Activated CD4-positive, alpha-beta T cell treated with anti-CD3 and anti-CD28 coated beads for 36 hours (primary cell): ENCODE measurements at regions not wholly inside any gene's neighbourhood (a gene's known extent, or its start where the extent isn't known, plus 50 kb on each side); places are given as distances from the start of the nearest gene placed in this dataset.

Experiments
- ATAC-seq: fragments of 200-7000 bp; cut with Tn5 transposase; one replicate; pipeline ENCODE4 v1.10.0; 2021; ENCODE audit warnings: mild to moderate bottlenecking, moderate library complexity
- CTCF ChIA-PET: fragments of 350-600 bp; sonication (Branson Sonifier 250); formaldehyde crosslinking; loops from one replicate; lab custom pipeline; 2021; ENCODE audit warnings: antibody characterized with exemption; lab: Charles Lee
- POLR2A ChIA-PET: fragments of 350-600 bp; sonication (Branson Sonifier 250); formaldehyde crosslinking; loops from one replicate; lab custom pipeline; 2021; ENCODE audit warnings: antibody characterized with exemption, inconsistent platforms; lab: Charles Lee
- DNase-seq: peaks from one replicate; pipeline ENCODE4 v3.0.0-alpha.2; 2020
- H3K27ac Mint-ChIP-seq: one replicate; pipeline ENCODE4 v1.8.0; 2021; ENCODE audit warnings: mixed read lengths
- H3K27me3 Mint-ChIP-seq: one replicate; pipeline ENCODE4 v1.8.0; 2021; ENCODE audit warnings: mixed read lengths
- H3K36me3 Mint-ChIP-seq: one replicate; pipeline ENCODE4 v1.8.0; 2021; ENCODE audit warnings: low read depth, mixed read lengths
- H3K4me1 Mint-ChIP-seq: one replicate; pipeline ENCODE4 v1.8.0; 2021; ENCODE audit warnings: mixed read lengths
- H3K4me3 Mint-ChIP-seq: one replicate; pipeline ENCODE4 v1.8.0; 2021; ENCODE audit warnings: mild to moderate bottlenecking, moderate library complexity, mixed read lengths
- H3K9me3 Mint-ChIP-seq: one replicate; pipeline ENCODE4 v1.8.0; 2021; ENCODE audit warnings: low read depth, mixed read lengths
- intact Hi-C, 2 experiments: fragments of 100-400 bp; cut with DNase I in 1 of 2; cut with micrococcal nuclease in 1 of 2; formaldehyde crosslinking; loops; one replicate each; pipeline versions ENCODE4 v1.14.2 to v1.15.1; 2022 to 2024; cut with DNase I, micrococcal nuclease

DNA sequence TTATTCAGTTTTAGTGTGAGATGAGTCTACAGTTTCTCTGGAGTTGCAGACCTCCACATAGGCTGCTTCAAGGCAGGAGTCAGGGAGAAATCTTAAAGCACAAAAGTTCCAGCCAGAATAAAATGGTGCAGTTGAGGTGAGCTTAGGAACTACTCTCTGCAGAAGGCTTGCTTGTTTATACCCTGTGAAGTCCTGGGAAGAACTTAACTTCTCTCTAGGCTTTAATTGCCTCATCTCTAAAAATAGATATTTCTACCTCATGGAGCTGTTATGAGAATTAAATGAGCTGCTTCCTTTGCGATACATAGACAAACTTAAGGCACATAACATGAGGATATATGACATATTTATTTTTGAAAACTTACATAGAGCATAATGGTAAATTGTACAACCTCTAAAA, 286.2 kb downstream of the GPATCH2 start:
- DNase-seq (no peak), ATAC-seq (no peak)
- H3K9me3 Mint-ChIP-seq: peaks cover 7% of the 10 kb centered on the region
- no peak overlapping the region for H3K4me3 Mint-ChIP-seq
- CTCF ChIA-PET: no interaction called here
- POLR2A ChIA-PET: no interaction called here
- H3K27me3 Mint-ChIP-seq: no peaks in the 10 kb centered on the region
- intact Hi-C loops: no loop called here
- H3K27ac Mint-ChIP-seq: no peak overlapping the region
- H3K36me3 Mint-ChIP-seq: no peaks in the 10 kb centered on the region
- no peaks in the 10 kb centered on the region for H3K4me1 Mint-ChIP-seq

DNA sequence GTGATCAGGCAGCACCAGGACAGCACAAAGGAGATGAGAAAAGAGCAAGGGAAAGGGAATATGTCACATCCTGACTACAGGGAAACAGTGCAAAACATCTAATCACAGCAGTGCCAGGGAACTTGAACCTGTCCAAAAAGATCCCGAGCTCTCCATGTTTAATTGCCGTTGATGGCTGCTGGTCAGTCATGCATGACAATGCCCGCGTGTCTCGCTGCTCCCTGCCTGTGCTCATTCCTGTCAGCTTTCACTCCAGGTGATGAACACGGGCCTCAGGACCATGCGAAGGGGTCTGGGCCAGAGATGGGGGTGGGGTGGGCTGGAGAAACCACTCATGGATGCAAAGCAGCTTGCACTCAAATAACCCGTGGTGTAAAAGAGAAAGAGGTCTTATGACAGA, 287.0 kb downstream of the GPATCH2 start:
- H3K36me3 Mint-ChIP-seq: no peaks in the 10 kb centered on the region
- ChIA-PET POLR2A (no interaction called here), CTCF (no interaction called here)
- H3K4me1 Mint-ChIP-seq: no peaks in the 10 kb centered on the region
- intact Hi-C loops: no loop called here
- DNase-seq (no peak), ATAC-seq (no peak)
- no peaks in the 10 kb centered on the region for H3K27me3 Mint-ChIP-seq
- no peak overlapping the region for H3K27ac Mint-ChIP-seq
- no peak overlapping the region for H3K4me3 Mint-ChIP-seq
- peaks cover 7% of the 10 kb centered on the region for H3K9me3 Mint-ChIP-seq

DNA sequence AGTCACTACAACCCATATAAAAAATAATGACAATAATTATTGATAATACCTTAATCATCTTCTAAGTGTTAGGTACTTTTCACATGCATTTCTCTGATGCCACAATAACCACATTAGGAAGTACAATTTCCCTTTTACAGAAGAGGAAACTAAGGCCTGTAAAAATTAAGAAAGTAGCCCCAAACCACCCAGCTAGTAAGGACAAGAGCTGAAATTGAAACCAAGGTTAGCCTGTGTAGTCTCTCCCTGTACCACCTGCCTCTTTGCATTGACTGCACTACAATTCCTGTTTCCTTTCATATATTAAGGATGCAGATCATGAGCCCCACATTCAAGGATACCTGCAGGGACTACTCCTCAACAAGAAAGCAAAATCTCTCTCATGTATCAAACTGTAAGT, 288.8 kb downstream of the GPATCH2 start:
- DNase-seq (no peak), ATAC-seq (no peak)
- CTCF ChIA-PET: no interaction called here
- Mint-ChIP-seq H3K4me3 (no peak overlapping the region), H3K9me3 (peaks cover 4% of the 10 kb centered on the region), H3K27me3 (no peaks in the 10 kb centered on the region), H3K4me1 (no peaks in the 10 kb centered on the region), H3K36me3 (no peaks in the 10 kb centered on the region), H3K27ac (no peak overlapping the region)
- POLR2A ChIA-PET: no interaction called here
- intact Hi-C loops: no loop called here

DNA sequence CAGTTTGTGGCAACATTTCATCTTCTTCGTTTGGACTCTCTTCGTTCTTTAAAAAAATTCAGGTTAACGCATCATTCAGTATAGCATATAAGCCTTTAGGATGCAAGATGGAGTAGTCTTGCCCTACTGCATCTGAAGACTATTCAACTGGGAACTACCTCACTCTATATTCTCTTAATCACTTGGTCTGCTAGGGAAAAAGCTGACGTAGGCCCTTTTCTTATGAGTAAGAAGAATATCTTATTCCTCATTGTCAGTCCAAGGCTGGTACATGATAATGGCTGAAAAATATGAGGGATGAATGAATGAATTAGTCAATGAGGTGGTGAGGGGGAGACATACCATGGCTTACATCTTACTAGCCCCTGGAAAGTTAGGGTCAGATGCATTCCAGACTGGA, 294.2 kb downstream of the GPATCH2 start:
- POLR2A ChIA-PET: no interaction called here
- CTCF ChIA-PET: no interaction called here
- Mint-ChIP-seq H3K27ac (no peak overlapping the region), H3K4me1 (no peaks in the 10 kb centered on the region), H3K4me3 (no peak overlapping the region), H3K27me3 (no peaks in the 10 kb centered on the region), H3K36me3 (no peaks in the 10 kb centered on the region), H3K9me3 (no peaks in the 10 kb centered on the region)
- DNase-seq: no peak
- intact Hi-C loops: no loop called here
- ATAC-seq: no peak

DNA sequence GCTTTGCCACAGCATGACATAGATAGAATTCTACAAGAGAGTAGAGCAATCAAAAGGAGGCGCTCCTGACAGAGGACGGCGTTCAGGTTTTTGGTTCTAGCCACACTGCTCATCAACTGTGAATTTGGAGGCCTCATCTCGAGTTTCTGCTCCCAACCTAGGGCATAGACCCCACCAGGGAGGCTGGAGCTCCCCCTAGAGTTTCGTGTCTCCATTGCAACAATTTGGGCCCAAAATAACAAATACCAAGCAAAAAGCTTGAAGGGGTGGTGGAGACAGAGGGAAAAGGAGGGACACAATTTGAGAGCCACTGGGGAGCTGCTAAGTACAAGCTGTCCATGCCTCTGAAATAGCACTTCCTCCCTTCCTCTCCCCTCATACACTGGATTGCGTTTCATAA, 297.0 kb downstream of the GPATCH2 start:
- Mint-ChIP-seq H3K4me3 (no peak overlapping the region), H3K27ac (no peak overlapping the region), H3K4me1 (no peaks in the 10 kb centered on the region), H3K9me3 (no peaks in the 10 kb centered on the region), H3K36me3 (no peaks in the 10 kb centered on the region), H3K27me3 (no peaks in the 10 kb centered on the region)
- POLR2A ChIA-PET: no interaction called here
- CTCF ChIA-PET: interaction anchor here (0.6 kb wide), 1 partner anchor 65 kb away, joined by 3 read pairs; no protein-coding TSS in a partner anchor
- ATAC-seq (no peak), DNase-seq (peak; percentile 19)
- intact Hi-C loops: no loop called here

DNA sequence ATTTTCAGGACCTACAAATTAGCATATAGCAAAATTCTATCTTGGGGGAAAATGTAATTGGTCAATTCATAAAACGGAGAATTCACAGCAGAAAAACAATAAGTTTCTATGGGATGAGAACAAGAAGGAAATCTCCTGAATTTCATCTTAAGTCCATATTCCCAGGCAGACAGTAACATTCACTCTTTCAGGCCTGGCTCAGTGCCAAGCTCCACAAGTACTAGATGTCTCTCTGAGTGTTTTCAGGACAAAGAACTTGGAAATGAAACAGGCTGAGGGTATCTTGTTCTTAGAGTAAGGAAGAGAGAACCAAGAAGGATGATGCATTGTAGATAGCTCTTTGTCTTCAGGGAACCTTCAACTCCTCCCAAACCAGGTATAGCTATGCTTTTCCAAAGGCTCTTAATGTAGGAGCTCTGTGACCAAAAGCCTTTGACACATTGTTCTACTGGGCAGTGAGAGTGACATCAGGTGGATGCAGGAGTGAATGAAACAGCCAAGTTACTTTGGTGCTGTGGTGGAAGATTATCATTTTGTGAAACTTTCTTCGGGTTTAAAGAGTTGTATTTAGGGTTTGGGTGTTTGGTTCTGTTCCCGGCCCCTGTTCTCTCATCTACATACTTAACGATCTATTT, 298.3 kb downstream of the GPATCH2 start:
- POLR2A ChIA-PET: no interaction called here
- no peaks in the 10 kb centered on the region for H3K27me3 Mint-ChIP-seq
- intact Hi-C loops: no loop called here
- ATAC-seq (no peak), DNase-seq (no peak)
- no peaks in the 10 kb centered on the region for H3K9me3 Mint-ChIP-seq
- H3K36me3 Mint-ChIP-seq: no peaks in the 10 kb centered on the region
- no peak overlapping the region for H3K27ac Mint-ChIP-seq
- no peak overlapping the region for H3K4me3 Mint-ChIP-seq
- no peaks in the 10 kb centered on the region for H3K4me1 Mint-ChIP-seq
- CTCF ChIA-PET: no interaction called here

DNA sequence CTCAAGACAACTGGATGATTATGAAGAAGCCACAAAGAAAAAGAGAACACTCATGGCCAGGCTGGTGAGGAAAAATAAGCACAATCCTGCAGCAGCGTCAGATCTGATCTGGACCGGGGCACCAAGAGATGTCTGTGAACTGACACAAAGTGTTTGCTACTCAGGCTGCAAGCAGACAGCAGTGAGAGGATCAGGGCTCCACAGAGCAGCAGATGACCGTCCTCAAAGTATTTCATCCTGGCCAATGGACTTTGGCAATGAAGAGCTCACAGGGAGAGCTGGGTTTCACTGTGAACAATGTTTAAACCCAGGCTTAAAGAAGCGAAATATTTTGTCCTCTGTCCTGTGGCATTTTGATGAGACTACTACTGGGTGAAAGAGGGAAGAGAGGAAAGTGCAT, 299.2 kb downstream of the GPATCH2 start:
- H3K9me3 Mint-ChIP-seq: no peaks in the 10 kb centered on the region
- intact Hi-C loops: no loop called here
- CTCF ChIA-PET: no interaction called here

DNA sequence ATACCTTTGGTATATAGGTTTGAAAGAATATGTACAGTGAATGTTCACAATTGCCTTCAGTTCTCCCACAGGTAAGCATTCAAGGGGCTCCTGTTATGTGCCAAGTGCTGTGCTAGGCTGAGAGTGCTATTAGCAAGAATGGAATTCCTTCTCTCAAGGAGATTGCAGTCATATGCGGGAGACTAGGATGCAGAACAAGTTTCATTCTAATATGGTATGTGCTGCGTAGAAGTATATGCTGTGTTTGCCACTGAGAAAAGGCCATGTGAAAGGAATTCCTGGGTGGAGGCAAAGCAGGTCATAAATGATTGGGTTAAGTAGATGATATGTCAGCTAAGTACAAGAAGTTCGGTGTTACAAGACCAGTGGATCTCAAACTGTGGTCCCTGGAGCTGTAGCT, 303.0 kb downstream of the GPATCH2 start:
- intact Hi-C loops: no loop called here
- DNase-seq (no peak), ATAC-seq (no peak)
- H3K36me3 Mint-ChIP-seq: no peaks in the 10 kb centered on the region
- no peaks in the 10 kb centered on the region for H3K9me3 Mint-ChIP-seq
- ChIA-PET POLR2A (no interaction called here), CTCF (interaction anchor here (0.7 kb wide), 1 partner anchor 8 kb away, joined by 3 read pairs; no protein-coding TSS in a partner anchor)
- H3K4me1 Mint-ChIP-seq: no peaks in the 10 kb centered on the region
- H3K4me3 Mint-ChIP-seq: no peak overlapping the region
- no peak overlapping the region for H3K27ac Mint-ChIP-seq
- no peaks in the 10 kb centered on the region for H3K27me3 Mint-ChIP-seq

More for the DNA sequence above, 299.2 kb downstream of the GPATCH2 start:
- DNase-seq: no peak
- Mint-ChIP-seq H3K4me1 (no peaks in the 10 kb centered on the region), H3K36me3 (no peaks in the 10 kb centered on the region), H3K4me3 (no peak overlapping the region), H3K27ac (no peak overlapping the region), H3K27me3 (no peaks in the 10 kb centered on the region)
- no peak for ATAC-seq
- POLR2A ChIA-PET: no interaction called here

DNA sequence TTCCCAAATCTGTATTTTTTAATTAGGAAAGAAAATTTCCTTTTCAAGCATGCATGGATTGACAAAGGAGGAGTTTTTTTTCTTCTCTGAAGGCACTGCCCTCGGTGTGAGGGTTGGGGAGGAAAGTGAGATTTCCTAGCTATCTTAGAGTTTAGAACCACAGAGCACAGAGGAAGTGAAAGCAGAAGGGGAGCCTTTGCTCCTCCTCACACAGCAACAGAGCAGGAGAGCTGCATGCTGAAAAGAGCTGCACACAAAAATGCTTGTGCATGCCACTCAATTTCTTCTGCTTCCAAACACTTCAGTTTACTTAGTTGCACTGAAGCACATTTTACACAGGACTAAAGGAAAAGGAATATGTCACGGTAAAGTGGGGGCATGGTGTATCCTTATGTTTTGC, 308.1 kb downstream of the GPATCH2 start:
- ChIA-PET CTCF (no interaction called here), POLR2A (no interaction called here)
- Mint-ChIP-seq H3K27ac (no peak overlapping the region), H3K27me3 (no peaks in the 10 kb centered on the region), H3K36me3 (no peaks in the 10 kb centered on the region), H3K4me3 (no peak overlapping the region), H3K4me1 (no peaks in the 10 kb centered on the region), H3K9me3 (no peaks in the 10 kb centered on the region)
- ATAC-seq: no peak
- intact Hi-C loops: no loop called here
- DNase-seq: no peak

DNA sequence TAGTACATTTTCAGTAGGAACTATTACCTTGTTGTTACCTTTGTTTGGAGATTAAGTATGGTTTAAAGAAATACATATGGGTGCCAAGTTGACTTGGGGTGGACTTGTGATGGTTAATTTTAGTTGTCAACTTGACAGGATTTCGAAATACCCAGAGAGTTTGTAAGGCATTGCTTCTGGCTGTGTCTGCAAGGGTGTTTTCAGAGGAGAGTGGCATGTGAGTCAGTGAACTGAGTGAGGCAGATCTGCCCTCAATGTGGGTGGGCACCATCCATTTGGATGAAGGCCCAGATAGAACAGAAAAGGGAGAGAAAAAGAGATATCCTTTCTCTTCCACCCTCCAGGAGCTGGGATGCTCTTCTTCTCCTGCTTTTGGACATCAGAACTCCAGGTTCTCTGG, 315.5 kb downstream of the GPATCH2 start:
- Mint-ChIP-seq H3K27ac (no peak overlapping the region), H3K36me3 (no peaks in the 10 kb centered on the region), H3K4me3 (no peak overlapping the region), H3K27me3 (no peaks in the 10 kb centered on the region), H3K9me3 (no peaks in the 10 kb centered on the region), H3K4me1 (no peaks in the 10 kb centered on the region)
- intact Hi-C loops: no loop called here
- DNase-seq (no peak), ATAC-seq (no peak)
- POLR2A ChIA-PET: no interaction called here
- CTCF ChIA-PET: no interaction called here

DNA sequence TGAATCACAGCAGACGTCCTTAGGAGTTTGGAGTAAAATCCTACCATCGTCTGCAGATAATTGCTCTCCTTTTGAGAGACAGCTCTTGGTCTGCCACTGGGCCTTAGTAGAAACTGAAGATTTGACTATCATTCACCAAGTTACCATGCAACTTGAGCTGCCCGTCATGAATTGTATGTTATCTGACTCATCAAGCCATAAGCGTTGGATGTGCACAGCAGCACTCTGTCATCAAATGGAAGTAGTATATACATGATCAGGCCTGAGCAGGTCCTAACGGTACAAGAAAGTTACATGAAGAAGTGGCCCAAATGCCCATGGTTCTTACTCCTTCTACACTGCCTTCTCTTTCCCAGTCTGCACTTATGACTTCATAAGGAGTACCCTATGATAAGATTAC, 317.8 kb downstream of the GPATCH2 start:
- Mint-ChIP-seq H3K4me3 (no peak overlapping the region), H3K27ac (no peak overlapping the region), H3K36me3 (no peaks in the 10 kb centered on the region), H3K4me1 (no peaks in the 10 kb centered on the region), H3K27me3 (no peaks in the 10 kb centered on the region), H3K9me3 (no peaks in the 10 kb centered on the region)
- POLR2A ChIA-PET: no interaction called here
- DNase-seq: no peak
- ATAC-seq: no peak
- intact Hi-C loops: no loop called here
- CTCF ChIA-PET: no interaction called here

DNA sequence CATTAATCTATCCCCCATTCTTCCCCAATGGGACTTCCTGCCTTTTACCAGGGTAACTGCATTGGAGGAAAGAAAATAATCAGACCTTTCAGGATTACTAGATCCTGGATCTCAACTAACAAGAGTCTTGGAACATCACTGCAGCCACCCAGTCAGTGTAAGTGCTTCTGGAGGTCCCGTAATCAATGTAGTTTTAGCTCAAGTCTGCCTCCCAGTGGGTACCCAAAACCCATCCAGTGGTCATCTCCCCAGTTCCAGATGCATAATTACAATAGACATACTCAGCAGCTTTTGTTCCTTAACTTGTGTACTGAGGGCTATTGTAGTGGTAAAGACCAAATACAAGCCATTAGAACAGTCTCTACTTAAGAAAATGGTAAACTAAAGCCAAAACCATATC, 319.1 kb downstream of the GPATCH2 start:
- CTCF ChIA-PET: no interaction called here

DNA sequence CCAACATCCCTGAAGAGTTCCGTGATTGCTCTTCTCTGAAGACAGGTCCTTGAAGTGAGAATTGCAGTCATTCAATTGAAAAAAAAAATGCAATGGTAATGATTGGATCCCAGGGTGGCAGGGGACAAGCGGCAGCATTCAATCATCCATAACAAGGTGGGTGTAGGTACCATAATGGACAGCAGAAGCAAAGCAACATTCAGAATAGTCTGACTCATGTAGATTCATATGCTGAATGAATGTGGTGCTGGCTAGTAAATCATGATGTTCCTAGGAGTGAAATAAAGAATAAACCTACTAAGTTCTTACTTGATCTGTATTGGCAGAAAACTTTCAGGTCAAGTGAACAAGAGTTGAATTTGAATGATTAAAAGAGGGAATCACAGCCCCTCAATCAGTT, 319.6 kb downstream of the GPATCH2 start:
- intact Hi-C loops: no loop called here
- POLR2A ChIA-PET: no interaction called here

More for the DNA sequence above, 319.1 kb downstream of the GPATCH2 start:
- POLR2A ChIA-PET: no interaction called here
- no peak for DNase-seq
- Mint-ChIP-seq H3K36me3 (no peaks in the 10 kb centered on the region), H3K27me3 (no peaks in the 10 kb centered on the region), H3K9me3 (no peaks in the 10 kb centered on the region), H3K27ac (no peak overlapping the region), H3K4me3 (no peak overlapping the region), H3K4me1 (no peaks in the 10 kb centered on the region)
- no peak for ATAC-seq
- intact Hi-C loops: no loop called here

More for the DNA sequence above, 319.6 kb downstream of the GPATCH2 start:
- Mint-ChIP-seq H3K27ac (no peak overlapping the region), H3K27me3 (no peaks in the 10 kb centered on the region), H3K4me1 (no peaks in the 10 kb centered on the region), H3K9me3 (no peaks in the 10 kb centered on the region), H3K36me3 (no peaks in the 10 kb centered on the region), H3K4me3 (no peak overlapping the region)
- no peak for ATAC-seq
- CTCF ChIA-PET: no interaction called here
- no peak for DNase-seq
